ENCODE measurements at regions not wholly inside any gene's neighbourhood (a gene's known extent, or its start where the extent isn't known, plus 50 kb on each side); places are given as distances from the start of the nearest gene placed in this dataset.

DNA sequence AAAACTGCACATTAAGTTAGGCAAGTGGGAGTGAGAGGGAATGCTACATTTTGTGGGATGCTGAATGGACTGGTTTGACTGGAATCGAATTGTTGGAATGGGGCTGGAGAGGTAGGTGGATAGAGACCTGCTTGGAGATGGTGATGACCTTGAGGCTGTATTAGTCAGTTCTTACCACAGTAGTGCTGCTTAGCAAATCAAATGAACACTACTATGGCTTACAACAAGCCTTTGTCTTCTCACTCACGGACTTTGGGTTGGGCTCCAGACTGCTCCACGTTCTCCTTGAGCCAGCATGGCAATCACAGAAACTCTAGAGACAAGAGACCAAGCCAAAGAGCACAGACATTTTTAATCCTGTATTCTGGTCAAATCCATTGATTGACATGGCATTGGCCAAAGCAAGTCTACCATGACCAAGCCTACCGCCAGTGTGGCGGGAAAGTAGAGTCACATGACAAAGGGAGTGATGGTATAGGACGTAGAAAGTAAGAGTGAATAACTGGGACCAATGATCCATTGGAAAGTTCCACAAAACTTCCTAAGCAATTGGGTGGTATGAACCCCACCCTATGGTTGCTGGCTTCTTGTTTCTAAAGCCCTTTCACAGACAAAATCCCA is 70.3 kb upstream of the FOXP4 start:
- TF ChIP-seq, protein P1, sequence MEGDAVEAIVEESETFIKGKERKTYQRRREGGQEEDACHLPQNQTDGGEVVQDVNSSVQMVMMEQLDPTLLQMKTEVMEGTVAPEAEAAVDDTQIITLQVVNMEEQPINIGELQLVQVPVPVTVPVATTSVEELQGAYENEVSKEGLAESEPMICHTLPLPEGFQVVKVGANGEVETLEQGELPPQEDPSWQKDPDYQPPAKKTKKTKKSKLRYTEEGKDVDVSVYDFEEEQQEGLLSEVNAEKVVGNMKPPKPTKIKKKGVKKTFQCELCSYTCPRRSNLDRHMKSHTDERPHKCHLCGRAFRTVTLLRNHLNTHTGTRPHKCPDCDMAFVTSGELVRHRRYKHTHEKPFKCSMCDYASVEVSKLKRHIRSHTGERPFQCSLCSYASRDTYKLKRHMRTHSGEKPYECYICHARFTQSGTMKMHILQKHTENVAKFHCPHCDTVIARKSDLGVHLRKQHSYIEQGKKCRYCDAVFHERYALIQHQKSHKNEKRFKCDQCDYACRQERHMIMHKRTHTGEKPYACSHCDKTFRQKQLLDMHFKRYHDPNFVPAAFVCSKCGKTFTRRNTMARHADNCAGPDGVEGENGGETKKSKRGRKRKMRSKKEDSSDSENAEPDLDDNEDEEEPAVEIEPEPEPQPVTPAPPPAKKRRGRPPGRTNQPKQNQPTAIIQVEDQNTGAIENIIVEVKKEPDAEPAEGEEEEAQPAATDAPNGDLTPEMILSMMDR (IDR thresholded peaks at IDR 0.05; ENCODE audit: low read depth, low read length) = no peak
- no peak for DNase-seq (ENCODE audit: low read depth in 2 of 2)
- no peak overlapping the region for H3K4me3 ChIP-seq (replicated peaks in 1 of 2; ENCODE audit: low read depth in 2 of 2, low read length in 2 of 2)

DNA sequence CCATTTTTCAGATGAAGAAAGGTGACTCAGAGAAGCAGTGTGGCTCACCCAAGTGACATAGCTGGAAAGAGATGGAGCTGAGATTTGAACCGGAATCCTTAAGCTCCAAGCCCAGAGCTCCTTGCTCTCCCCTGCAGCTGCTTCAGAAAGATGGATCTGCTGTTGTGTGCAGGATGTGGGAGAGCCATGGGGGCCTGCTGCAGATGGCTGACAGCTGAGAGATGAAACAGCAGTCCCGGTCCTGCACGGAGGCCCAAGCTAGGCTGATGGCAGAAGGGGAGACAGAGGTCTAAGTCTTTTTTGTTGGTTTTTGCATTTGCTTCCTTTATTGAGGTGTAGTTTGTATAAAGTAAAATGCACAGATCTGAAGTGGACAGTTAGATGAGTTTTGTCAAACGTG is 69.8 kb upstream of the FOXP4 start:
- no peak for DNase-seq (ENCODE audit: low read depth in 2 of 2)
- TF ChIP-seq, protein P1 (IDR thresholded peaks at IDR 0.05; ENCODE audit: low read depth, low read length) = no peak
- no peak overlapping the region for H3K4me3 ChIP-seq (replicated peaks in 1 of 2; ENCODE audit: low read depth in 2 of 2, low read length in 2 of 2)

DNA sequence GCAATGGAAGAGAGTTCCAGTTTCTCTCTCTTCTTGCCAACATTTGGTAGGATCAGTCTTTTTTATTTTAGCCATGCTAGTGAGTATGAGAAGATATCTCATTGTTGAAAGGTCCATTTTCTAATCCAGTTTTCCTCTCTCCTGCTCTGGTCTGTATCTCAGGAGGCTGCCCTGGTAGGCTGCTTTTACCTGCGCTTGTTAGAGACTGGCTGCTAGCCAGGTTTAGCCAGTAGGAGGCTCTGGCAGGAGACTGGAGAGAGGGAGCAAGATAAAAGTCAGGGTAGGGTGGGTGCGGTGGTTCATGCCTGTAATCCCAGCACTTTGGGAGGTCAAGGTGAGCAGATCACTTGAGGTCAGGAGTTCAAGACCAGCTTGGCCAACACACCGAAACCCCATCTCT is 68.6 kb upstream of the FOXP4 start:
- TF ChIP-seq, protein P1 (IDR thresholded peaks at IDR 0.05; ENCODE audit: low read depth, low read length) = no peak
- no peak for DNase-seq (ENCODE audit: low read depth in 2 of 2)
- no peak overlapping the region for H3K4me3 ChIP-seq (replicated peaks in 1 of 2; ENCODE audit: low read depth in 2 of 2, low read length in 2 of 2)

DNA sequence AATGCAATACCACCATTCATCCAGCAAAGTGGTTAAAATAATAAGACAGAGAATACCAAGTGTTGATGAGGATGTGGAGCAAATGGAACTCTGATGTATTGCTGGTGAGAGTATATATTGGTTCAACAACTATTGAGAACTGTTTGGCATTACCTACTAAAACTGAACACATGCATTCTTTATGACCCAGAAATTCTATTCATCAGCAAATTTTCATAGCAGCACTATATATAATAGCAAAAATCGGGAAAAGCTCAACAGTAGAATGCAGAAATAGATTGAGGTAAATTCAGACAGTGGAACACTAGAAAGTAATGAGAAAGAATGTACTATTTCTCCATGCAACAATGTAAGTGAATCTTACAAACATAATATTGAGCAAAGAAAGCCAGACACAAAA is 62.2 kb upstream of the FOXP4 start:
- no peak overlapping the region for H3K4me3 ChIP-seq (replicated peaks in 1 of 2; ENCODE audit: low read depth in 2 of 2, low read length in 2 of 2)
- TF ChIP-seq, protein P1 (IDR thresholded peaks at IDR 0.05; ENCODE audit: low read depth, low read length) = no peak
- no peak for DNase-seq (ENCODE audit: low read depth in 2 of 2)

DNA sequence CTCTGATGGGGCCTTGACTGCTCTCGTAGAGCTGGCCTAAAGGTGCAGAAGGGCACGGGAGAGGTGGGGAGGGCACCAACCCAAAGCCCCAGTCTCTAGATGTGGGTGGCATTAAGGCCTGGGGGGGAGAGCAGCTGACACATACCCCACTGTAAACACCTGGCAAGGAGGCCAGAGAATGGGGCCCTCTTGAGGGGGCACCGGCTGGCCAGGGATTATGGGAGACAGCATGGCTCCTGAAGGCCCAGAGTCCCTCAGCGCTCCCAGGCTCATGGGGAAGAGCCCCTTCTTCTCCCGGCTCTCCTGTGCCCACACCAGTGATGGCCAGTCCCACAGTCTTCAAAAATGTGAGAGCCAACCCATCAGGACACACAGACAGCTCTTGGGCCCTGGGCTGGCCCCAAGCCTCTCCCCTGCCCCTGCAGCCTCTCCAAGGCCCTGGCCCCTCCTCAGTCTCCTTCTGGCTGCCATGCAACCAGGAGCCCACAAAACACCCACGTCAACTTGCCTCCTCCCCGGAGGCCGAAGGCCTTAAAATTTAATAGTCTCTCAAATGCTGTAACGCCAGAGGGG is 58.2 kb upstream of the FOXP4 start:
- TF ChIP-seq, protein P1 (IDR thresholded peaks at IDR 0.05; ENCODE audit: low read depth, low read length) = no peak
- DNase-seq (ENCODE audit: low read depth in 2 of 2) = no peak
- no peak overlapping the region for H3K4me3 ChIP-seq (replicated peaks in 1 of 2; ENCODE audit: low read depth in 2 of 2, low read length in 2 of 2)

DNA sequence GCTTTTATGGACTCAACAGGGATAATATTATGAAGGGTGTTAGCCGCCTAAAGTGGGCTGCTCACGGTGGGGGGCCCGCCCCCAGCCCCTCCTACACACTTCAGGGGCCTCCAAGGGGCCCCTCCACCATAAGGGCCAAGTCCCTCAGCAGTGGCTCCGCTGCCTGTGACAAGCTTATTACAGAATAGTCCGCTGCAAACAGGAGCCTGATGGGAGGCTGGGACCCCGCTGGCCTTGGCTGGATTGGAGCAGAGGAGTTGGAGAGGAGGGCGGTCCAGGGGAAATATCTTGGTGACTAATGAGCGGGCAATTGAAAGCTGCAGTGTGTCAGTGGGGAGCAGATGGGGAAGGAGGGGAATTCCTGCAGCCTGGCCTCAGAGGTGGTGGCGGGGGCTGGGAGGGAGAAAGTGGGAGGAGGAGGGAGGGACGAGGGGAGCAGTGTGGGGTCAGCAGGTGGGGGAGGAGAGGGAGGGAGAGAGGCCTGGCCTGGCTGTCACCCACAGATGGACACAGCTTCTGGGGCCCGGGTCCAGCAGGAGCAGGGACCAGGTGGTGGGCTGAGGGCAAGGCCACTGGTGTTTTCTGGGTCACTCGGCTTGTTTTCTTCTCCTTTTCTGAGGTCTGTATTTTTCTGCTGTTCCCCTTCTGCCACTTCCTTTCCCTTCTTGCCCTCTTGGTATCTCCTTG is 57.6 kb upstream of the FOXP4 start:
- TF ChIP-seq, protein P1 (IDR thresholded peaks at IDR 0.05; ENCODE audit: low read depth, low read length) = no peak
- peak; percentile 76 to 78 for DNase-seq (ENCODE audit: low read depth in 2 of 2)
- no peak overlapping the region for H3K4me3 ChIP-seq (replicated peaks in 1 of 2; ENCODE audit: low read depth in 2 of 2, low read length in 2 of 2)

All from cardiac fibroblast (primary cell).